HG02678 (cell line): ENCODE measurements at regions not wholly inside any gene's neighbourhood (a gene's known extent, or its start where the extent isn't known, plus 50 kb on each side); places are given as distances from the start of the nearest gene placed in this dataset.
"Not testable (repeated sequence)": the region's sequence is repeated elsewhere in the genome, so short reads cannot be mapped to it uniquely, and the experiment has no call there.

ENCODE experiments used
- ATAC-seq: cut with Tn5 transposase; IDR thresholded peaks from one replicate; pipeline ENCODE4 v1.9.1; 2021; ENCODE audit warnings: mild to moderate bottlenecking, moderate library complexity; ENCODE audit not compliant: unreplicated experiment

GRCh38 chr2:203585516-203585915 lies 50.4 kb upstream of the RAPH1 start:
- ATAC-seq: no peak

- ATAC-seq: no peak
Observed at GRCh38 chr2:203586206-203586605, 51.1 kb upstream of the RAPH1 start.

GRCh38 chr2:203586696-203587095 lies 51.6 kb upstream of the RAPH1 start:
- no peak for ATAC-seq

- ATAC-seq: no peak
Observed at GRCh38 chr2:203590496-203590895, 55.4 kb upstream of the RAPH1 start.

- no peak for ATAC-seq
Observed at GRCh38 chr2:203591642-203592041, 56.5 kb upstream of the RAPH1 start.

- ATAC-seq: no peak
Observed at GRCh38 chr2:203592470-203592869, 57.4 kb upstream of the RAPH1 start.

- no peak for ATAC-seq
Observed at GRCh38 chr2:203594541-203594940, 59.4 kb upstream of the RAPH1 start.

GRCh38 chr2:203596183-203596582 lies 61.1 kb upstream of the RAPH1 start:
- no peak for ATAC-seq

GRCh38 chr2:203599509-203599908 lies 64.4 kb upstream of the RAPH1 start:
- ATAC-seq: peak; percentile 47

- ATAC-seq: no peak
Observed at GRCh38 chr2:203600286-203600685, 65.2 kb upstream of the RAPH1 start.

- no peak for ATAC-seq
Observed at GRCh38 chr2:203603456-203604389, 68.6 kb upstream of the RAPH1 start.

GRCh38 chr2:203605302-203605701 lies 70.2 kb upstream of the RAPH1 start:
- ATAC-seq: no peak

GRCh38 chr2:203606051-203606450 lies 71.0 kb upstream of the RAPH1 start:
- ATAC-seq: no peak

- ATAC-seq: no peak
Observed at GRCh38 chr2:203610558-203610957, 75.5 kb upstream of the RAPH1 start.

GRCh38 chr2:203612246-203612645 lies 77.1 kb upstream of the RAPH1 start:
- ATAC-seq: no peak

GRCh38 chr2:203619267-203619878 lies 84.3 kb upstream of the RAPH1 start:
- ATAC-seq: no peak

GRCh38 chr2:203621981-203622515 lies 84.4 kb upstream of the CD28 start:
- ATAC-seq: no peak

GRCh38 chr2:203623096-203623495 lies 83.3 kb upstream of the CD28 start:
- no peak for ATAC-seq

GRCh38 chr2:203623661-203624060 lies 82.8 kb upstream of the CD28 start:
- no peak for ATAC-seq

GRCh38 chr2:203625701-203626100 lies 80.7 kb upstream of the CD28 start:
- ATAC-seq: no peak

GRCh38 chr2:203626247-203626646 lies 80.2 kb upstream of the CD28 start:
- ATAC-seq: not testable (repeated sequence)
